ENCODE measurements at regions not wholly inside any gene's neighbourhood (a gene's known extent, or its start where the extent isn't known, plus 50 kb on each side); places are given as distances from the start of the nearest gene placed in this dataset.

DNA sequence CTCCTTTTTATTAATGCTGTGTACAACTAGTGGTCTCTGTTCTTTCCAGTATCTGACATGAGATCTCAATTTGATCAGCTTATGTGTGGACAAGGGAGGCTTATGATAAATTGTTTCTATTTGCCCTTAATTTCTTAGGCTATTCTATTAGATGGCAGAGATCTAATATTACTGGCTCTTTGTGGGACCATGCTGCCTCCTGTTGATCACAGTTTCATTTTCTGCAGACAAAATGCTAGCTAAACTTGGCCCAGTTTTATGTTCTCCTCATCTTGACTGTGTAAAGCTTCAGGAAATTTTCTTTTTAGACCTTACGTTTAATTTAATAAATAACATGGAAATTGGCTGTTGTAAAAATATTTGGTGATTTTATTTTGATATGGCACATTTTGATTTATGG is 627.1 kb upstream of the AADAT start:
- TF ChIP-seq ZNF274 (IDR thresholded peaks at IDR 0.05; ENCODE audit: low read depth, low read length) (no peak), YY1 (IDR thresholded peaks at IDR 0.05; ENCODE audit: insufficient read depth, insufficient read length) (no peak)

Measured in NT2/D1 (cell line).